Liver (tissue), 3 donors: ENCODE measurements at regions not wholly inside any gene's neighbourhood (a gene's known extent, or its start where the extent isn't known, plus 50 kb on each side); places are given as distances from the start of the nearest gene placed in this dataset.

ENCODE experiments used
- EGR1 ChIP-seq, 2 donors: IDR thresholded peaks; 2 replicates each; pipeline ENCODE4 v1.6.1; 2016 to 2018; ENCODE audit warnings: antibody characterized with exemption in 2 of 2, low read depth in 2 of 2
- JUND ChIP-seq, 2 donors: IDR thresholded peaks; 2 replicates each; pipeline ENCODE4 v1.6.1; 2016; ENCODE audit warnings: antibody characterized with exemption in 2 of 2
- RAD21 ChIP-seq, 2 donors: IDR thresholded peaks; 2 replicates each; pipeline ENCODE4 v1.6.1; 2016; ENCODE audit warnings: antibody characterized with exemption in 2 of 2, mild to moderate bottlenecking in 2 of 2
- RXRA ChIP-seq, 2 donors: IDR thresholded peaks; 2 replicates each; pipeline ENCODE4 v1.6.1; 2017 to 2018; ENCODE audit warnings: antibody characterized with exemption in 2 of 2, mild to moderate bottlenecking in 1 of 2
- SP1 ChIP-seq: IDR thresholded peaks from 2 replicates; pipeline ENCODE4 v1.6.1; 2018; ENCODE audit warnings: antibody characterized with exemption, mild to moderate bottlenecking
- TAF1 ChIP-seq: conservative IDR thresholded peaks from 2 replicates; pipeline ENCODE4 v1.6.1; 2016; ENCODE audit warnings: antibody characterized with exemption, mild to moderate bottlenecking
- YY1 ChIP-seq: IDR thresholded peaks from 2 replicates; pipeline ENCODE4 v1.6.1; 2016; ENCODE audit warnings: antibody characterized with exemption, mild to moderate bottlenecking
- TF ChIP-seq, protein P1 (sequence below): fragments of 150-350 bp; IDR thresholded peaks from 2 replicates; pipeline ENCODE4 v1.5.1; 2017; ENCODE audit warnings: improper control_type of control experiment, low read depth, low read length; ENCODE audit not compliant: missing input control
- TF ChIP-seq, protein P2 (sequence below): IDR thresholded peaks from 2 replicates; pipeline ENCODE4 v1.6.1; 2016; ENCODE audit warnings: antibody characterized with exemption, mild to moderate bottlenecking
- TF ChIP-seq, protein P3 (sequence below): IDR thresholded peaks from 2 replicates; pipeline ENCODE4 v1.6.1; 2016; ENCODE audit warnings: antibody characterized with exemption
- TF ChIP-seq, protein P4 (sequence below): IDR thresholded peaks from 2 replicates; pipeline ENCODE4 v1.6.1; 2016; ENCODE audit warnings: antibody characterized with exemption
- donor health status: healthy.
- donor health status: healthy.

DNA sequence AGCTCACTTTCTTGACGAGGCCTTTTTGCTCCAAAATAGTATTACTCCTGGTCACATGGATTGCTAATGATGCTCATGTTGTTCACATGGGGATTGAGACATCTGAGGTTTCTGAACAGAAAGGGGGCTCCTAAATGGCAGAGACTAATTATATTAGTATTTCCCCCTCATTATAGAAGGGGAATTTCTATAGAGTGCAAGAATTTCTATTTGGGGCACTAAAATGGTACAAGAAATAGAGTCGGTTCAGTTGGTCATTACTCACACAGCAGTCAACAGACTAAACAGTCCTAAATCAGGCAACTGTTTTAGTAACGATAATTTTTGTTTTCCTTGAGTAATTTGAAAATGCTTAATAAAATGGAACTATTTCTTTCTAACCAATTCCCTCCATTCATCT lies 108.9 kb downstream of the DACT1 start:
- TF ChIP-seq, protein P1, sequence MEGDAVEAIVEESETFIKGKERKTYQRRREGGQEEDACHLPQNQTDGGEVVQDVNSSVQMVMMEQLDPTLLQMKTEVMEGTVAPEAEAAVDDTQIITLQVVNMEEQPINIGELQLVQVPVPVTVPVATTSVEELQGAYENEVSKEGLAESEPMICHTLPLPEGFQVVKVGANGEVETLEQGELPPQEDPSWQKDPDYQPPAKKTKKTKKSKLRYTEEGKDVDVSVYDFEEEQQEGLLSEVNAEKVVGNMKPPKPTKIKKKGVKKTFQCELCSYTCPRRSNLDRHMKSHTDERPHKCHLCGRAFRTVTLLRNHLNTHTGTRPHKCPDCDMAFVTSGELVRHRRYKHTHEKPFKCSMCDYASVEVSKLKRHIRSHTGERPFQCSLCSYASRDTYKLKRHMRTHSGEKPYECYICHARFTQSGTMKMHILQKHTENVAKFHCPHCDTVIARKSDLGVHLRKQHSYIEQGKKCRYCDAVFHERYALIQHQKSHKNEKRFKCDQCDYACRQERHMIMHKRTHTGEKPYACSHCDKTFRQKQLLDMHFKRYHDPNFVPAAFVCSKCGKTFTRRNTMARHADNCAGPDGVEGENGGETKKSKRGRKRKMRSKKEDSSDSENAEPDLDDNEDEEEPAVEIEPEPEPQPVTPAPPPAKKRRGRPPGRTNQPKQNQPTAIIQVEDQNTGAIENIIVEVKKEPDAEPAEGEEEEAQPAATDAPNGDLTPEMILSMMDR = no peak
- TF ChIP-seq, protein P2, sequence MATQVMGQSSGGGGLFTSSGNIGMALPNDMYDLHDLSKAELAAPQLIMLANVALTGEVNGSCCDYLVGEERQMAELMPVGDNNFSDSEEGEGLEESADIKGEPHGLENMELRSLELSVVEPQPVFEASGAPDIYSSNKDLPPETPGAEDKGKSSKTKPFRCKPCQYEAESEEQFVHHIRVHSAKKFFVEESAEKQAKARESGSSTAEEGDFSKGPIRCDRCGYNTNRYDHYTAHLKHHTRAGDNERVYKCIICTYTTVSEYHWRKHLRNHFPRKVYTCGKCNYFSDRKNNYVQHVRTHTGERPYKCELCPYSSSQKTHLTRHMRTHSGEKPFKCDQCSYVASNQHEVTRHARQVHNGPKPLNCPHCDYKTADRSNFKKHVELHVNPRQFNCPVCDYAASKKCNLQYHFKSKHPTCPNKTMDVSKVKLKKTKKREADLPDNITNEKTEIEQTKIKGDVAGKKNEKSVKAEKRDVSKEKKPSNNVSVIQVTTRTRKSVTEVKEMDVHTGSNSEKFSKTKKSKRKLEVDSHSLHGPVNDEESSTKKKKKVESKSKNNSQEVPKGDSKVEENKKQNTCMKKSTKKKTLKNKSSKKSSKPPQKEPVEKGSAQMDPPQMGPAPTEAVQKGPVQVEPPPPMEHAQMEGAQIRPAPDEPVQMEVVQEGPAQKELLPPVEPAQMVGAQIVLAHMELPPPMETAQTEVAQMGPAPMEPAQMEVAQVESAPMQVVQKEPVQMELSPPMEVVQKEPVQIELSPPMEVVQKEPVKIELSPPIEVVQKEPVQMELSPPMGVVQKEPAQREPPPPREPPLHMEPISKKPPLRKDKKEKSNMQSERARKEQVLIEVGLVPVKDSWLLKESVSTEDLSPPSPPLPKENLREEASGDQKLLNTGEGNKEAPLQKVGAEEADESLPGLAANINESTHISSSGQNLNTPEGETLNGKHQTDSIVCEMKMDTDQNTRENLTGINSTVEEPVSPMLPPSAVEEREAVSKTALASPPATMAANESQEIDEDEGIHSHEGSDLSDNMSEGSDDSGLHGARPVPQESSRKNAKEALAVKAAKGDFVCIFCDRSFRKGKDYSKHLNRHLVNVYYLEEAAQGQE = no peak
- no peak for TF ChIP-seq RAD21 (IDR thresholded peaks at IDR 0.05)
- TF ChIP-seq YY1 = no peak
- no peak for TF ChIP-seq JUND (IDR thresholded peaks at IDR 0.05)
- TF ChIP-seq, protein P3, sequence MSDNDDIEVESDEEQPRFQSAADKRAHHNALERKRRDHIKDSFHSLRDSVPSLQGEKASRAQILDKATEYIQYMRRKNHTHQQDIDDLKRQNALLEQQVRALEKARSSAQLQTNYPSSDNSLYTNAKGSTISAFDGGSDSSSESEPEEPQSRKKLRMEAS = no peak
- no peak for TF ChIP-seq EGR1 (IDR thresholded peaks at IDR 0.05; ENCODE audit: low read depth in 2 of 2)
- TF ChIP-seq, protein P4, sequence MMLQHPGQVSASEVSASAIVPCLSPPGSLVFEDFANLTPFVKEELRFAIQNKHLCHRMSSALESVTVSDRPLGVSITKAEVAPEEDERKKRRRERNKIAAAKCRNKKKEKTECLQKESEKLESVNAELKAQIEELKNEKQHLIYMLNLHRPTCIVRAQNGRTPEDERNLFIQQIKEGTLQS = no peak
- TF ChIP-seq RXRA (IDR thresholded peaks at IDR 0.05) = no peak
- no peak for TF ChIP-seq TAF1
- no peak for TF ChIP-seq SP1
